HG02884 (cell line): ENCODE measurements at regions not wholly inside any gene's neighbourhood (a gene's known extent, or its start where the extent isn't known, plus 50 kb on each side); places are given as distances from the start of the nearest gene placed in this dataset.
"Not testable (repeated sequence)": the region's sequence is repeated elsewhere in the genome, so short reads cannot be mapped to it uniquely, and the experiment has no call there.

Experiments used
- ATAC-seq: cut with Tn5 transposase; IDR thresholded peaks from one replicate; pipeline ENCODE4 v1.9.1; 2021; ENCODE audit warnings: mild to moderate bottlenecking, moderate library complexity; ENCODE audit not compliant: unreplicated experiment

- not testable (repeated sequence) for ATAC-seq
Measured at GRCh38 chr9:68593760-68594159, 53.1 kb upstream of the TMEM252 start.

GRCh38 chr9:68595868-68596267, 55.2 kb upstream of the TMEM252 start:
- no peak for ATAC-seq

- no peak for ATAC-seq
Measured at GRCh38 chr9:68597362-68597997, 56.8 kb upstream of the TMEM252 start.

GRCh38 chr9:68599826-68600225, 59.1 kb upstream of the TMEM252 start:
- no peak for ATAC-seq

GRCh38 chr9:68601081-68601480, 60.4 kb upstream of the TMEM252 start:
- no peak for ATAC-seq

GRCh38 chr9:68603371-68603770, 62.7 kb upstream of the TMEM252 start:
- ATAC-seq: no peak

- ATAC-seq: no peak
Measured at GRCh38 chr9:68608763-68609162, 68.1 kb upstream of the TMEM252 start.

- ATAC-seq: no peak
Measured at GRCh38 chr9:68609901-68610415, 69.3 kb upstream of the TMEM252 start.

GRCh38 chr9:68614121-68614520, 73.4 kb upstream of the TMEM252 start:
- ATAC-seq: no peak

- not testable (repeated sequence) for ATAC-seq
Measured at GRCh38 chr9:68617011-68617410, 76.3 kb upstream of the TMEM252 start.

GRCh38 chr9:68619072-68619471, 78.4 kb upstream of the TMEM252 start:
- no peak for ATAC-seq

- no peak for ATAC-seq
Measured at GRCh38 chr9:68619636-68620035, 79.0 kb upstream of the TMEM252 start.

- ATAC-seq: no peak
Measured at GRCh38 chr9:68625559-68625958, 79.5 kb upstream of the PIP5K1B start.

- ATAC-seq: no peak
Measured at GRCh38 chr9:68626526-68626925, 78.5 kb upstream of the PIP5K1B start.

GRCh38 chr9:68627104-68627503, 77.9 kb upstream of the PIP5K1B start:
- no peak for ATAC-seq

- no peak for ATAC-seq
Measured at GRCh38 chr9:68627594-68627993, 77.4 kb upstream of the PIP5K1B start.

GRCh38 chr9:68629042-68629441, 76.0 kb upstream of the PIP5K1B start:
- no peak for ATAC-seq

- no peak for ATAC-seq
Measured at GRCh38 chr9:68631811-68632210, 73.2 kb upstream of the PIP5K1B start.

GRCh38 chr9:68637020-68637419, 68.0 kb upstream of the PIP5K1B start:
- no peak for ATAC-seq

- not testable (repeated sequence) for ATAC-seq
Measured at GRCh38 chr9:68639261-68639660, 65.8 kb upstream of the PIP5K1B start.

GRCh38 chr9:68640421-68641089, 64.5 kb upstream of the PIP5K1B start:
- peak; percentile 29 for ATAC-seq
